ENCODE measurements at regions not wholly inside any gene's neighbourhood (a gene's known extent, or its start where the extent isn't known, plus 50 kb on each side); places are given as distances from the start of the nearest gene placed in this dataset.

DNA sequence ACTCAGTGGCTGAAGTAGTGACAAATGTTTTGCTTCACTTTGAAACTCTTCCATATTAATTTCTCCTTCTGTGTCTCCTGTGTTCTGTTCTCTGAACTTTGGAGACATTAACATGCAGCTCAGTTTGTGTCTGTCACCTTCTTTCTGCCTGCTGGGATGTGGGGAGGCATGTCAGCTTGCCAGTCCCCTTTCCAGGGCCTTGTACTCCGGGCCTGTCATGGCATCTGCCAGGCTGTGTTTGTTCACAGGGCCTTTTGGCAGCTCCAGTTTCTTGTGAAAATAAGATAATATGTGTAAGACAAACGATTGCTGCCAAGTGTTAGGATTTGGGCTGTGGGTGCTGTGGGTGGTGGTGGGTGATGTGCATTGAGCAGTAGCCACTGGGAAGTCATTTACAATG is 76.1 kb upstream of the ELMO1 start:
- DNase-seq (no peak), ATAC-seq (no peak)
- H3K9me3 ChIP-seq, result no peaks in the 10 kb centered on the region
- WGBS, 3 donors, result 32 to 65% (median 50%) methylated on average over 2 of the region's 2 CpGs
- H3K36me3 ChIP-seq (ENCODE audit: insufficient read depth in 1 of 2, low read depth in 1 of 2), result no peaks in the 10 kb centered on the region
- TF ChIP-seq, protein P1, sequence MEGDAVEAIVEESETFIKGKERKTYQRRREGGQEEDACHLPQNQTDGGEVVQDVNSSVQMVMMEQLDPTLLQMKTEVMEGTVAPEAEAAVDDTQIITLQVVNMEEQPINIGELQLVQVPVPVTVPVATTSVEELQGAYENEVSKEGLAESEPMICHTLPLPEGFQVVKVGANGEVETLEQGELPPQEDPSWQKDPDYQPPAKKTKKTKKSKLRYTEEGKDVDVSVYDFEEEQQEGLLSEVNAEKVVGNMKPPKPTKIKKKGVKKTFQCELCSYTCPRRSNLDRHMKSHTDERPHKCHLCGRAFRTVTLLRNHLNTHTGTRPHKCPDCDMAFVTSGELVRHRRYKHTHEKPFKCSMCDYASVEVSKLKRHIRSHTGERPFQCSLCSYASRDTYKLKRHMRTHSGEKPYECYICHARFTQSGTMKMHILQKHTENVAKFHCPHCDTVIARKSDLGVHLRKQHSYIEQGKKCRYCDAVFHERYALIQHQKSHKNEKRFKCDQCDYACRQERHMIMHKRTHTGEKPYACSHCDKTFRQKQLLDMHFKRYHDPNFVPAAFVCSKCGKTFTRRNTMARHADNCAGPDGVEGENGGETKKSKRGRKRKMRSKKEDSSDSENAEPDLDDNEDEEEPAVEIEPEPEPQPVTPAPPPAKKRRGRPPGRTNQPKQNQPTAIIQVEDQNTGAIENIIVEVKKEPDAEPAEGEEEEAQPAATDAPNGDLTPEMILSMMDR (IDR thresholded peaks at IDR 0.05), result no peak
- no peak overlapping the region for H3K27ac ChIP-seq
- no peaks in the 10 kb centered on the region for H3K4me1 ChIP-seq
- H3K27me3 ChIP-seq (ENCODE audit: insufficient read depth in 3 of 3, low read length in 2 of 3), result no peaks in the 10 kb centered on the region
- H3K4me3 ChIP-seq, result no peak overlapping the region
- intact Hi-C loops (cut with DNase I), result no loop called here

DNA sequence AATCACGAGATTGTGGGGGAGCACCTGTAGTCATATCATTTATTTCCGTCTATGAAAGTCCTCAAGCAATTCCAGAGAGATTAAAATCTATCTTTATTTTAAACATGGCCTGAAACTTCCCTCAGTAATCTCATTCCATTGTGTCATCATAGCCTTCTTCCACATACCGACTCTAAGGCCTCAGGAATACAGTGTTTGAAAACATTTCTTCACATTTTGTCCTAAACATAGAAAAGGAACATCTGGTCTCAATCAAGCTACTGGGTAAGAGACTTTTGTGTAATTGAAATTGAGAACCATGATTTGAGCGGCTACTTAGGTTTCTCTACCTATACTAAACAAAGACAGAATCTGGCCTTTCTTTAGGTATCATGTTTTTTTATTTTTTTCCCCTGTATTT is 78.0 kb upstream of the ELMO1 start:
- no peak for ATAC-seq
- no peaks in the 10 kb centered on the region for H3K36me3 ChIP-seq (ENCODE audit: insufficient read depth in 1 of 2, low read depth in 1 of 2)
- DNase-seq, result no peak
- H3K27me3 ChIP-seq (ENCODE audit: insufficient read depth in 3 of 3, low read length in 2 of 3), result no peaks in the 10 kb centered on the region
- H3K4me3 ChIP-seq, result no peak overlapping the region
- no peak overlapping the region for H3K27ac ChIP-seq
- no peaks in the 10 kb centered on the region for H3K9me3 ChIP-seq
- H3K4me1 ChIP-seq, result no peaks in the 10 kb centered on the region
- 80 to 81% (median 80%) methylated on average over 4 of the region's 4 CpGs for WGBS, 3 donors
- intact Hi-C loops (cut with DNase I), result no loop called here
- TF ChIP-seq, protein P1 (IDR thresholded peaks at IDR 0.05), result no peak

DNA sequence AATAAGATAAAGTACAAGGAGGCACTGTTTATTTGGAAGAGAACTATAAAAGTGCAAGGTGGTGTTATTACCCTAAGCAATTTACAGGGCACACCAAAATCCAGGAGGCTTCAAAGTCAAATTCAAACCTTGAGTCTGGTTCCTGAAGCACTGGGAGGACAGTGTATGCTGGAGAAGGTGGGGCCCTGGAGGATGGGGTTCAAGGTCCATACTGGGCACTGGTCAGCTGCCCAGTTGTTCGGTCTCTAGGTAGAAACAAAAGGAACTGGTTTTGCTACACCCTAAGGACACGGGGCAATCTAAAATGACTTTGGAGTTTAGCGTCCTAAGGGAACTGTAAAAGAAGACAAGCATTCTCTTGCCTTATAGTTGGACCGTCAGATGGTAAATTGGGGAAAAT is 78.4 kb upstream of the ELMO1 start:
- no peaks in the 10 kb centered on the region for H3K36me3 ChIP-seq (ENCODE audit: insufficient read depth in 1 of 2, low read depth in 1 of 2)

DNA sequence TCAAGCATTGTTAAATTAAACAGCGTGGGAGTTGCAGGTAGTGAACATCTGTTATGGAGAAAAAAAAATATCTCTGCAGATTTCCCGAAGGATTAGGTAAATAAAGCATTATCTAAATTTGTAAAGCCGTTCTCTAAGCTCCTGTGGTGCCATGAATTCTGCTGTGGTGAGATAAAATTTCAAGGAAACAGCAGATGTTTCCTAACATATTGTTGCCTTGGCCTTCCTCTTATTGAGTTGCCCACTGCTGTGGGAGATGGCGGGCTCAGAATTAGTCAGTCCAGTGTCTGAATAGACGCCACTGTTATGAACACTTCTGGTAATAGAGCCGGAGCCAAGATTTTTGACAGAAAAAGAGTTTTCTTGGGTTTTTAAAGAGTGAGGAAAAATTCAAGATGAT is 82.6 kb upstream of the ELMO1 start:
- Histone ChIP-seq H3K4me1 (no peaks in the 10 kb centered on the region), H3K9me3 (no peaks in the 10 kb centered on the region), H3K27me3 (ENCODE audit: insufficient read depth in 3 of 3, low read length in 2 of 3) (no peaks in the 10 kb centered on the region), H3K36me3 (ENCODE audit: insufficient read depth in 1 of 2, low read depth in 1 of 2) (no peaks in the 10 kb centered on the region), H3K27ac (no peak overlapping the region), H3K4me3 (no peak overlapping the region)
- no peak for ATAC-seq
- TF ChIP-seq, protein P1 (IDR thresholded peaks at IDR 0.05), result no peak
- intact Hi-C loops (cut with DNase I), result no loop called here
- 49 to 53% (median 50%) methylated on average over 6 of the region's 6 CpGs for WGBS, 3 donors
- no peak for DNase-seq

More for the DNA sequence above, 78.4 kb upstream of the ELMO1 start:
- Histone ChIP-seq H3K9me3 (no peaks in the 10 kb centered on the region), H3K27me3 (ENCODE audit: insufficient read depth in 3 of 3, low read length in 2 of 3) (no peaks in the 10 kb centered on the region), H3K27ac (no peak overlapping the region), H3K4me1 (no peaks in the 10 kb centered on the region), H3K4me3 (no peak overlapping the region)
- WGBS, 3 donors, result 73 to 83% (median 79%) methylated on average over 4 of the region's 4 CpGs
- DNase-seq (no peak), ATAC-seq (no peak)
- intact Hi-C loops (cut with DNase I), result no loop called here
- TF ChIP-seq, protein P1 (IDR thresholded peaks at IDR 0.05), result no peak

DNA sequence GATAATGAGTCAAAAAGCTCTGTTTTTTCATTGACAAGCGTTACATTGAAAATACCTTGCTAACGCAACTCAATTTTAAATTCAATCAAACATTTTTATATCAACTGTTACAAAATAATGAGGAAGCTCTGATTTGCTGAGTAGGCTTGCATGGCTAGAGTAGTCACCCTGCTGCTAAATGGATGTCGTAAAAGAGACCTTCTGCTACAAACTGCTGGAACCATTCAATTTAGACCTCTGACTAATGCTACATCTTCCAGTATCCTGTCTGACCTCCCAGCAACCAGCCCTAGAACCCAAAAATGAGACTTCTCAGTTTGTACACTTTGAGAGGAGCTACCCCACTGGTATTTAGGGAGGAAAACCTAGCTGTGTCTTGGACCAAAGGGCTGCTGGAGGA is 84.0 kb upstream of the ELMO1 start:
- TF ChIP-seq, protein P1 (IDR thresholded peaks at IDR 0.05), result no peak
- DNase-seq, result no peak
- ATAC-seq, result no peak
- Histone ChIP-seq H3K27ac (no peak overlapping the region), H3K4me1 (no peaks in the 10 kb centered on the region), H3K36me3 (ENCODE audit: insufficient read depth in 1 of 2, low read depth in 1 of 2) (no peaks in the 10 kb centered on the region), H3K27me3 (ENCODE audit: insufficient read depth in 3 of 3, low read length in 2 of 3) (no peaks in the 10 kb centered on the region), H3K9me3 (no peaks in the 10 kb centered on the region), H3K4me3 (no peak overlapping the region)
- intact Hi-C loops (cut with DNase I), result no loop called here
- WGBS, 3 donors, result 86 to 94% (median 90%) methylated on average over 3 of the region's 3 CpGs

Measured in psoas muscle (tissue), 7 donors.